CD14-positive monocyte (primary cell): ENCODE measurements at regions not wholly inside any gene's neighbourhood (a gene's known extent, or its start where the extent isn't known, plus 50 kb on each side); places are given as distances from the start of the nearest gene placed in this dataset.

Experiments used
- DNase-seq, 3 donors: peaks; one replicate each; pipeline ENCODE4 v3.0.0-alpha.2; 2011 to 2022
- H2AFZ ChIP-seq: 2 replicates; pipeline ENCODE4 v1.6.0; 2012; ENCODE audit warnings: mild to moderate bottlenecking, low read depth, low read length, inconsistent platforms; ENCODE audit not compliant: insufficient read depth, poor library complexity, severe bottlenecking
- H3K27ac ChIP-seq, 2 donors: 1 replicate in 1 of 2; 2 replicates in 1 of 2; pipeline ENCODE4 v1.5.1; 2012 to 2013; ENCODE audit warnings: low read length in 2 of 2, control low read depth in 1 of 2, inconsistent platforms in 1 of 2, low read depth in 1 of 2, mild to moderate bottlenecking in 1 of 2
- H3K27me3 ChIP-seq, 2 donors: one replicate each; pipeline versions ENCODE4 v1.6.0 to v1.6.1; 2011 to 2013; ENCODE audit warnings: low read length in 2 of 2; ENCODE audit not compliant: control insufficient read depth in 2 of 2, insufficient read depth in 2 of 2
- H3K36me3 ChIP-seq, 2 donors: replicated peaks in 1 of 2; 1 replicate in 1 of 2; 2 replicates in 1 of 2; pipeline versions ENCODE4 v1.5.1 to v1.6.1; 2012 to 2013; ENCODE audit warnings: low read length in 2 of 2, control low read depth in 1 of 2, inconsistent platforms in 1 of 2, mild to moderate bottlenecking in 1 of 2; ENCODE audit not compliant: insufficient read depth in 2 of 2, control insufficient read depth in 1 of 2
- H3K4me1 ChIP-seq, 2 donors: 1 replicate in 1 of 2; 2 replicates in 1 of 2; pipeline versions ENCODE4 v1.5.1 to v1.6.1; 2012 to 2013; ENCODE audit warnings: low read length in 2 of 2, control low read depth in 1 of 2, inconsistent platforms in 1 of 2, mild to moderate bottlenecking in 1 of 2, moderate library complexity in 1 of 2; ENCODE audit not compliant: insufficient read depth in 2 of 2, control insufficient read depth in 1 of 2
- H3K4me2 ChIP-seq: replicated peaks from 2 replicates; pipeline ENCODE3; 2012; ENCODE audit warnings: low read length, moderate library complexity, mild to moderate bottlenecking; ENCODE audit not compliant: poor library complexity, severe bottlenecking; ENCODE audit errors: extremely low read depth
- H3K4me3 ChIP-seq, 3 experiments: fragments of 200-600 bp in 1 of 3; sonication (generic) in 1 of 3; replicated peaks in 1 of 3; 1 replicate in 2 of 3; 2 replicates in 1 of 3; pipeline ENCODE4 v1.5.1; 2011 to 2013; ENCODE audit warnings: low read length in 3 of 3, mild to moderate bottlenecking in 3 of 3, control low read depth in 2 of 3, low read depth in 2 of 3, inconsistent platforms in 1 of 3, moderate library complexity in 1 of 3
- H3K79me2 ChIP-seq: 2 replicates; pipeline ENCODE4 v1.6.0; 2012; ENCODE audit warnings: mild to moderate bottlenecking, control low read depth, inconsistent platforms, low read length, moderate library complexity; ENCODE audit not compliant: insufficient read depth
- H3K9ac ChIP-seq: 2 replicates; pipeline ENCODE4 v1.6.0; 2017; ENCODE audit warnings: low read length, mild to moderate bottlenecking; ENCODE audit not compliant: insufficient read depth, poor library complexity, severe bottlenecking
- H3K9me3 ChIP-seq, 2 donors: replicated peaks in 1 of 2; 1 replicate in 1 of 2; 2 replicates in 1 of 2; pipeline versions ENCODE4 v1.5.1 to v1.6.1; 2012 to 2013; ENCODE audit warnings: low read length in 2 of 2, control low read depth in 1 of 2; ENCODE audit not compliant: control insufficient read depth in 1 of 2, insufficient read depth in 1 of 2
- H4K20me1 ChIP-seq: 2 replicates; pipeline ENCODE4 v1.6.0; 2012; ENCODE audit warnings: mild to moderate bottlenecking, low read length, control low read depth, moderate library complexity; ENCODE audit not compliant: insufficient read depth
- H3K27ac Mint-ChIP-seq, 7 donors: one replicate each; pipeline ENCODE4 v1.8.0; 2020; ENCODE audit warnings: mild to moderate bottlenecking in 7 of 7, mixed read lengths in 7 of 7, moderate library complexity in 6 of 7, inconsistent platforms in 2 of 7
- H3K27me3 Mint-ChIP-seq, 3 donors: one replicate each; pipeline ENCODE4 v1.8.0; 2021 to 2022; ENCODE audit warnings: low read depth in 3 of 3, mild to moderate bottlenecking in 3 of 3, mixed read lengths in 3 of 3, moderate library complexity in 3 of 3, inconsistent platforms in 1 of 3
- H3K36me3 Mint-ChIP-seq, 2 donors: one replicate each; pipeline ENCODE4 v1.8.0; 2020; ENCODE audit warnings: mixed read lengths in 2 of 2, inconsistent platforms in 1 of 2, mild to moderate bottlenecking in 1 of 2
- H3K4me1 Mint-ChIP-seq: one replicate; pipeline ENCODE4 v1.8.0; 2020; ENCODE audit warnings: mild to moderate bottlenecking, mixed read lengths
- H3K4me3 Mint-ChIP-seq, 2 donors: one replicate each; pipeline ENCODE4 v1.8.0; 2020; ENCODE audit warnings: mild to moderate bottlenecking in 2 of 2, mixed read lengths in 2 of 2, moderate library complexity in 1 of 2
- H3K9me3 Mint-ChIP-seq, 7 donors: one replicate each; pipeline ENCODE4 v1.8.0; 2020 to 2022; ENCODE audit warnings: mixed read lengths in 7 of 7, mild to moderate bottlenecking in 6 of 7, moderate library complexity in 6 of 7, inconsistent platforms in 2 of 7
- WGBS: methylation state at CpG from one replicate; pipeline ENCODE4 v1.1.5; 2013; ENCODE audit warnings: missing lambda C conversion rate; ENCODE audit not compliant: insufficient coverage; 5-methylcytosine and 5-hydroxymethylcytosine counted together
- intact Hi-C, 2 donors: fragments of 100-400 bp; cut with micrococcal nuclease; formaldehyde crosslinking; loops; one replicate each; pipeline versions ENCODE4 v1.15.0 to v1.15.1; 2023
- TF ChIP-seq, protein P1 (sequence below): fragments of 200-600 bp; IDR thresholded peaks from one replicate; pipeline ENCODE4 v1.8.0; 2022; ENCODE audit warnings: antibody characterized with exemption, mild to moderate bottlenecking

DNA sequence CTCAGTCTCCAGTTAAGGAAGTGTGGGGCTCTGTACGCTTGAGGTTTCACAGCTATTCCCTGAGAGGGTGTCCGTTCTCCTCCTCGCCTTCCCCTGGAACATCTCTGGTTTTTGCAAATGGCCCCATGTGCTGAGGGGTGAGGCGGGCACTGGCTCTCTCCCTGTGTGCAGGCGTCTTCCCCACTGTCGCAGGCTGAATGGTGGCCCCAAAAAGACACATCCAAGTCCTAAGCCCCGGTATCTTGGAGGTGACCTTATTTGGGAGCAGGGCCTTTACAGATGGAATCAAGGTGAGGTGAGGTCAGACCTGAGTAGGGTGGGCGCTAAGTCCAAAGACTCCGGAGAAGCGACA, 98.0 kb upstream of the TMPRSS2 start:
- H3K9me3 ChIP-seq, result no peaks in the 10 kb centered on the region
- peaks cover 0 to 2% (median 0%) of the 10 kb centered on the region in 7 donors for H3K9me3 Mint-ChIP-seq
- H3K27me3 Mint-ChIP-seq, result peaks cover 3 to 9% (median 5%) of the 10 kb centered on the region in 3 donors
- TF ChIP-seq, protein P1, sequence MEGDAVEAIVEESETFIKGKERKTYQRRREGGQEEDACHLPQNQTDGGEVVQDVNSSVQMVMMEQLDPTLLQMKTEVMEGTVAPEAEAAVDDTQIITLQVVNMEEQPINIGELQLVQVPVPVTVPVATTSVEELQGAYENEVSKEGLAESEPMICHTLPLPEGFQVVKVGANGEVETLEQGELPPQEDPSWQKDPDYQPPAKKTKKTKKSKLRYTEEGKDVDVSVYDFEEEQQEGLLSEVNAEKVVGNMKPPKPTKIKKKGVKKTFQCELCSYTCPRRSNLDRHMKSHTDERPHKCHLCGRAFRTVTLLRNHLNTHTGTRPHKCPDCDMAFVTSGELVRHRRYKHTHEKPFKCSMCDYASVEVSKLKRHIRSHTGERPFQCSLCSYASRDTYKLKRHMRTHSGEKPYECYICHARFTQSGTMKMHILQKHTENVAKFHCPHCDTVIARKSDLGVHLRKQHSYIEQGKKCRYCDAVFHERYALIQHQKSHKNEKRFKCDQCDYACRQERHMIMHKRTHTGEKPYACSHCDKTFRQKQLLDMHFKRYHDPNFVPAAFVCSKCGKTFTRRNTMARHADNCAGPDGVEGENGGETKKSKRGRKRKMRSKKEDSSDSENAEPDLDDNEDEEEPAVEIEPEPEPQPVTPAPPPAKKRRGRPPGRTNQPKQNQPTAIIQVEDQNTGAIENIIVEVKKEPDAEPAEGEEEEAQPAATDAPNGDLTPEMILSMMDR, result no peak
- no peaks in the 10 kb centered on the region for H3K4me1 ChIP-seq
- H4K20me1 ChIP-seq, result no peaks in the 10 kb centered on the region
- intact Hi-C loops, result no loop called here
- no peak overlapping the region for H3K4me2 ChIP-seq
- DNase-seq, result no peak
- H3K27ac Mint-ChIP-seq, result no peak overlapping the region
- no peak overlapping the region for H2AFZ ChIP-seq
- 100% methylated on average over 10 of the region's 10 CpGs for WGBS
- no peaks in the 10 kb centered on the region for H3K36me3 ChIP-seq
- H3K4me1 Mint-ChIP-seq, result no peaks in the 10 kb centered on the region
- H3K4me3 ChIP-seq, result no peak overlapping the region
- H3K27me3 ChIP-seq, result no peaks in the 10 kb centered on the region
- no peaks in the 10 kb centered on the region for H3K36me3 Mint-ChIP-seq
- H3K27ac ChIP-seq, result no peak overlapping the region
- no peak overlapping the region for H3K4me3 Mint-ChIP-seq
- H3K79me2 ChIP-seq, result no peaks in the 10 kb centered on the region
- no peak overlapping the region for H3K9ac ChIP-seq

DNA sequence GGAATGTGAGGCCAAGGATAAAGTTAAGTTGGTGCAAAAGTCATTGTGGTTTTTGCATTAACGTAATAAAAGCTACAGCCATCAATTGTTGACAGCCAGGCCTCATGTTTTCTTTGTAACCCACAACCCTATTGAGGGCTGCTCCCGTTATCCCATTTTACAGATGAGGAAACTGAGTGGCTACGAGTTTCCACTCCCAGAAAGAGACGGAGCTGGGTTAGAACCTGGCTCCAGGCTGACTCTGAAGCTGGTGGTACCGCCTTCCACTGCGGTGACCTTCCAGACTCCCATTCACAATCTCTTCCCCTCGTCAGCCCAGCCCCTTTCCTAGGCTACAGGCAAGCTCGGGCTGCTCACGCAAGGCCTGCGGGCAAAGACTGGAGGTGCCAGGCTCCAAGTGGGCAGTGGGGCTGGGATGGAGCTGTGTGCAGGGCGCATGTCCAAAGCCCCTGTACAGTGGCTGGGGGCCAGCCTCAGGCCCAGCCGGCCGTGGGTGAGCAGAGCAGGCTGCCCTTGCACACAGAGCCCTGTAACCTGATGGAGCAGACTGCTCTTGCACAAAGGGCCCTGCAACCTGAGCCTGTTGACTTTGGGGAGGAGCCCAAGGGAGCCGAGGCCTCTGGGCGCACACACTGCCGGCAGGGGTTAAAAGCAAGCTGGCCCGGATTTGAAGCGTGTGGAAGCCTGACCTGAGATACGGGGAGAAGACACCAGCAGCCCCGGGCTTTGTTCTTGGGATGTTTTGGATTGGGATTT, 97.4 kb upstream of the TMPRSS2 start:
- H3K27ac ChIP-seq, result no peak overlapping the region
- H3K9me3 ChIP-seq, result no peaks in the 10 kb centered on the region
- H2AFZ ChIP-seq, result no peak overlapping the region
- H3K4me2 ChIP-seq, result no peak overlapping the region
- H3K4me1 ChIP-seq, result no peaks in the 10 kb centered on the region
- H3K27ac Mint-ChIP-seq, result no peak overlapping the region
- peaks cover 0 to 2% (median 0%) of the 10 kb centered on the region in 7 donors for H3K9me3 Mint-ChIP-seq
- no peak for DNase-seq
- peaks cover 0 to 9% (median 5%) of the 10 kb centered on the region in 3 donors for H3K27me3 Mint-ChIP-seq
- no peak overlapping the region for H3K4me3 Mint-ChIP-seq
- 93% methylated on average over 17 of the region's 20 CpGs for WGBS
- no peaks in the 10 kb centered on the region for H3K36me3 Mint-ChIP-seq
- H3K79me2 ChIP-seq, result no peaks in the 10 kb centered on the region
- H4K20me1 ChIP-seq, result no peaks in the 10 kb centered on the region
- H3K9ac ChIP-seq, result no peak overlapping the region
- H3K36me3 ChIP-seq, result no peaks in the 10 kb centered on the region
- TF ChIP-seq, protein P1, result no peak
- H3K4me1 Mint-ChIP-seq, result no peaks in the 10 kb centered on the region
- no peaks in the 10 kb centered on the region for H3K27me3 ChIP-seq
- intact Hi-C loops, result no loop called here
- no peak overlapping the region for H3K4me3 ChIP-seq
